Loucy (cell line): ENCODE measurements at regions not wholly inside any gene's neighbourhood (a gene's known extent, or its start where the extent isn't known, plus 50 kb on each side); places are given as distances from the start of the nearest gene placed in this dataset.
"Not testable (repeated sequence)": the region's sequence is repeated elsewhere in the genome, so short reads cannot be mapped to it uniquely, and the experiment has no call there.

Experiments
- CTCF ChIP-seq: fragments of 200-600 bp; sonication (generic); conservative IDR thresholded peaks from 2 replicates; pipeline ENCODE4 v1.5.1; 2014; ENCODE audit warnings: mild to moderate bottlenecking, antibody characterized with exemption, low read length
- EZH2phosphoT487 ChIP-seq: fragments of 200-600 bp; IDR thresholded peaks from 2 replicates; pipeline ENCODE4 v1.6.1; 2018; ENCODE audit warnings: antibody characterized with exemption, mild to moderate bottlenecking, moderate library complexity, borderline replicate concordance

- TF ChIP-seq CTCF, EZH2phosphoT487: not testable (repeated sequence)
These were observed 102.6 kb upstream of the SKOR2 start for GRCh38 chr18:47354061-47354460.
